Ureter (tissue), 1 donor: ENCODE measurements at regions not wholly inside any gene's neighbourhood (a gene's known extent, or its start where the extent isn't known, plus 50 kb on each side); places are given as distances from the start of the nearest gene placed in this dataset.
"Not testable (repeated sequence)": the region's sequence is repeated elsewhere in the genome, so short reads cannot be mapped to it uniquely, and the experiment has no call there.

Experiments
- DNase-seq: peaks from one replicate; pipeline ENCODE4 v3.0.0-alpha.2; 2020; ENCODE audit warnings: low spot score
- donor health status: DM: yes; HTN: yes; CAD: no.

DNA sequence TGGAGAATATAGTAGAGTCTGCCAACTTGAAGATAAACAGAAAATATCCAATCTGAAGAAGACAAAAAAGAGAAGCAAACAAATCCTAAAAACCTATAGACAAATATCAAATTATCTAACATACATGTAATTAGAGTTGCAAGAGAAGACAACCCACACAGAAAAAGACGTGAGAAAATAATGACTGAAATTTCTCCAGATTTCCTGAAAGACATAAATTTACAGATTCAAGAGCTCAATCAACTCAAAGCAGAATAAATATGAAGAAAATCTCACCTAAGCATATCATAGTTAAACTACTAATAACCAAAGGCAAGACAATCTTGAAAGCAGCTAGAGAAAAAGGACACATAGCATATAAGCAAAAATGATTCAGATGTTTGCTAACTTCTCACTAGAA is 261.2 kb upstream of the NFIA start:
- no peak for DNase-seq

- no peak for DNase-seq
Measured at GRCh38 chr1:60818969-60819701, 263.2 kb upstream of the NFIA start.

GRCh38 chr1:60813071-60813470 is 269.3 kb upstream of the NFIA start:
- DNase-seq, result no peak

- no peak for DNase-seq
Measured at GRCh38 chr1:60809204-60809980, 273.0 kb upstream of the NFIA start.

GRCh38 chr1:60808676-60809075 is 273.7 kb upstream of the NFIA start:
- DNase-seq, result no peak

DNA sequence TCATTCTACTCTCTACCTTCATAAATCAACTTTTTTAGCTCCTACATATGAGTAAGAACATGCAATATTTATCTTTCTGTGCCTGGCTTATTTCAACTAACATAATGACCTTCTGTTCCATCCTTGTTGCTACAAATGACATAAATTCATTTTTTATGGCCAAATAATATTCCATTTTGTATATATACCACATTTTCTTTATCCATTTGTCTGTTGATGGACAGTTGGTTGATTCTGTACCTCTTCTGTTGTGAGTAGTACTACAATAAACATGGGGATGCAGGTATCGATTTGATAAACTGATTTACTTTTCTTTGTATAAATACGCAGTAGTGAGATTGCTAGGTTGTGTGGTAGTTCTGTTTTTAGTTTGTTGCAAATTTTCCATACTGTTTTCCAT is 279.5 kb upstream of the NFIA start:
- no peak for DNase-seq

- no peak for DNase-seq
Measured at GRCh38 chr1:60797351-60797750, 285.0 kb upstream of the NFIA start.

DNA sequence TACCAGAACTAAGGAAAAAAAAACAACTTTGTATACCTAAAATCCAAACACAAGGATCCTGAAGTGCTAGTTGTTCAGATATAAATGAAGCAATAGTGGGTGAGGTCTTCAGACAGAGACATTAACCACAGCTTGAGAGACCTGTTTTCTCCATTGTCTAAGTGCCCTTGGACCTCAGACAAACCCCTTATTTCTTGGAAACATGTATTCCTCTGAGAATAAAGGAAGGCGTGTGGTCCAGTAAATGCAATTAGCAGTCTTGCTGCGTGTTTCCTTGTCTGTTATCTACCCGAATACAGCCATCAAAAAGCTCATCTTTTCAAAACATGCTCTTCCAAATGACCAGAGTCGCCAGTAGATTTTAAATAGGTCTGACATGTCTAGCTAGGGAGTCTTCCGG is 291.1 kb upstream of the NFIA start:
- no peak for DNase-seq

- DNase-seq, result not testable (repeated sequence)
Measured at GRCh38 chr1:60773099-60773498, 309.3 kb upstream of the NFIA start.

DNA sequence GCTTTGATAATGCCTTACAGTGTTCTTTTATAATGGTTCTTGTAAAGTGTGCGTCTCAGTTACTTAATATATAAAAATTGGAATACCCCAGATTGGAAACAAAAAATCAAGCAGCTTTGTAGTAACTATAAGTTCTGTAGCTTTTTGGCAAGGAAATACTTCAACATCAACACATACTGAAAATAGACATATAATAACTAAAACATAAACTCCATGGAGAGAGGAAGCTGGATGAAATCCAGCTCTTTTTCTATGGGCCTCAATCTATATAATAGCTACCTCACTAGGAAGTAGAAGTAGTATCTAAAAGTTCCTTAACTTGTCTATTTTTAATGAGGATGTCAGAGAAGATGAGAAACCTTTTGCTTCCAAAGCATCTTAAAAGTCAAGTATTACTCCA is 313.3 kb upstream of the NFIA start:
- no peak for DNase-seq

GRCh38 chr1:60765204-60765603 is 317.2 kb upstream of the NFIA start:
- DNase-seq, result no peak

GRCh38 chr1:60764489-60764888 is 317.9 kb upstream of the NFIA start:
- DNase-seq, result no peak

DNA sequence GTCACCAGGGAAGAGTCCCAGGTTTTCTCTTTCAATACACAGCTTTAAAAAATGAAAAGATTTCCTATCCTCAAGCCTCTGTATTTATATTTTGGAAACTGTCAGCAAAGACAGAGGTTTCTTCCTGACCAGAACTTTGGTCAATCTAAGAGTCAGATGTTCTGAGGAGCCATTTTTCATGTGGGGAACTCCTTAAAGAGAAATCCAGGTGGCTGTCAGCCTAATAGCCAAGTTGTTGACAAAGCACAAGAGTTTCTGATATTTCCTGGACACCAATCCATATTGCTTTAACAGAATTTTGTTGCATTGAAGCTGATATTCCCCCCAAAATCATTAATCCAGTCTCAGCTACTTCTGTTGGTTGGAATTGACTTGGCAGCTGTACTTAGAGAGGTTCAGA is 318.6 kb upstream of the NFIA start:
- no peak for DNase-seq

DNA sequence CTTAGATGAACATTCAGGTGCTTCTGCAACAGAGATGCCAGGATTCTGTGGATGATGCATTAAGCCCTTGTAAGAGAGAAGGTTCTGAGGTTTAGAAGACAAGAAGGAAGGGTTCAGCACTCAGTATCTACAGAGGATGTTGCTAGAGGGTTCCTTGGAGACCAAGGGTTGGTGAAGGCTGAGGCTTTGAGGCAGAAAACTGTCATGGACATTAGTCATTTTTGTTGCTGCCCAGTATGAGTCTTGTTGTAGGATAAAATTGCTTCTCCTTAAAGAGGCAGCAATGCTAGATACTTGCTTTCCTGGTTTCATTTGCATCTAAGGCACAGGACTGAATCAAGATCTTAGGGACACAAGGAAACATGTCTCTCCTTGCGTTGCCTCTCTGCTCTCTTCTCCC is 319.4 kb upstream of the NFIA start:
- no peak for DNase-seq

- DNase-seq, result no peak
Measured at GRCh38 chr1:60762176-60762575, 320.2 kb upstream of the NFIA start.

DNA sequence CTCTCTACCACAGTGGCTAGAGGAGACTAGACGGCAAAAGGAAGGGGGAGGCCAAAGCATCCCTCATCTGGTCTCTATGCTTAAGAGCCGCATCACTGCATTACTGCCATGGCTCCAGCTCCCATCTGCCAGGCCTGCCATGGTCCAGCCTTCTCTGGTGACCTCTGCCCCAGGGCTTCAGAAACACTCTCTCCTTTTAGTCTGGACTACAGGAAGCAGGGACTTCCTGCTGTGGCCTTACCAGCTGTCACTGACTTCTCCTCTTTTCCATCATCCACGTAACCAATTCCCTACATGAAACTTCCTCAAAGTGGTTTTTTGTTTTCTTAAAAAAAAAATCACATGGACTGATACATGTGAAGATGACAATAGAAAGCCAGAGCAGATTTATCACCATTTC is 323.1 kb upstream of the NFIA start:
- DNase-seq, result no peak

DNA sequence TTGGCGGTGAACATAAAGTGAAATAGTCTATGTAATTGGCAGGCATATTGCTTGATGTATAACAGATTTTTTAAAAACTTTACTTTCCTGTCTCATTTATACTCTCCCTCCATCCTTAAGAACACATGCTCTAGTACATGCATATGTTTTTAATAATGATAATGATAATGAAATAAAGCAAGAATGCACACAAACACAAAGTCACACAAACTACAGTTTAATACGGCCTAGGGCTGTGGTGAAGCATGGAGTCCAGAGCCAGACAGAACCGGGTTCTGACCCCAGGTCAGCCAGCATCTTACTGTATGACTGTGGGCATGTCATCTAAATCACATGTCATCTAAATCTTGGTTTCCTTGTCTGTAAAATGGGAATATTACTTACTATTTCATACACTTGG is 324.9 kb upstream of the NFIA start:
- no peak for DNase-seq

DNA sequence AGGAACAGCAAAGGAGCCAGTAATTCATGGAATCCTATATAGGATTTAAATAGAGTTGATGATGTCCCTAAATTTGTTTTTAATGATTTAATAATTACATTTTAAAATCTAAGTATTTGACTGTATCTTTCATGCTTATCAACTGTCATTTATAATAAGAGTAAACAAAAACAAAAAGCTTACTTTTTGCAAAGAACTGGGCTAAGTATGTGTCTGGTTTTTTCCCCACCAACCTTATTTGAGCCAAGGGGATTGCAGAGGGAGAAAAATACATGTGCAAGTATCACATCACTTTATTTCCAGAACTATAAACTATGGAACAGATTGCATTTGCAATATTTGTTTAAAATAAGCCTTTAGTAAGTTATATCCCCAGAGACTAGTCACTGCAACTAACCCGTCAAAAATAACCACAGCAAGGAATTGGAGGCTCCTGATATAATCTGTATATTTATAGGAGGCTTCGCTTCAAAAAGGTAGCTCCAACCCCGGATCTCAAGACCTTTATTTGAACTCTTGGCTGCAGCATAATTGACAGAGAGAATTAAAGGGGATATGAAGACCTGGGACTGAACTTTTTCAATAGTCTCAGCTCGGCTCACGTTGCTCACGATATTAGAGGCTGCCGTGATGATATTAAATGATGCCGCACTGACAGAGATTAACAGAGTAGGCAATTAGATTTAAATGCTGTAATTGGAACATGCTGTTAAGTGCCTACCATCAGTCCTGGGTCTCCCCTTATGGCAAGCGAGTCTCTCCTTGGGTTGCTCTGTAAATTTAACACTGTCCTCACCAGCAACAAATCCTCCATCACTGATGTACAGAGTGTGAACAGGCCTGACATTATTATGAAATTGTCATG is 329.1 kb upstream of the NFIA start:
- DNase-seq, result no peak

DNA sequence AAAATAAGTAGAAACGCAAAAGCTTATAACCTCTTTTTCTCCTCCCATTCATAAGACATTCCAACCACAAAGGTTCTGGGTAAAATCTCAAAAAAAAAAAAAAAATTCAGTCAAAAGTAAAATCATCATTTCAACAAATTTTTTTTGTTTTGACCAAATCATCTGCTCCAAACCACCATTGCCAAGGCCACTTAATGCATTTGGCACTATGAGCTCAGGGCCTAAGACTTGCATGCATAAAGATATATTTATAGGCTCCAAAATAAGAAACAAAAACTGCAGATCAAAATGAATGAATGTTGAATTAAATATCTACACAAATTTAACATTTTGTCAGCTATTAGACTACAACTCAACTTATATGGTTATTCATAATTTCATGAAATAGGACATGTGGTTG is 331.1 kb upstream of the NFIA start:
- no peak for DNase-seq

- no peak for DNase-seq
Measured at GRCh38 chr1:60747353-60747752, 335.0 kb upstream of the NFIA start.

DNA sequence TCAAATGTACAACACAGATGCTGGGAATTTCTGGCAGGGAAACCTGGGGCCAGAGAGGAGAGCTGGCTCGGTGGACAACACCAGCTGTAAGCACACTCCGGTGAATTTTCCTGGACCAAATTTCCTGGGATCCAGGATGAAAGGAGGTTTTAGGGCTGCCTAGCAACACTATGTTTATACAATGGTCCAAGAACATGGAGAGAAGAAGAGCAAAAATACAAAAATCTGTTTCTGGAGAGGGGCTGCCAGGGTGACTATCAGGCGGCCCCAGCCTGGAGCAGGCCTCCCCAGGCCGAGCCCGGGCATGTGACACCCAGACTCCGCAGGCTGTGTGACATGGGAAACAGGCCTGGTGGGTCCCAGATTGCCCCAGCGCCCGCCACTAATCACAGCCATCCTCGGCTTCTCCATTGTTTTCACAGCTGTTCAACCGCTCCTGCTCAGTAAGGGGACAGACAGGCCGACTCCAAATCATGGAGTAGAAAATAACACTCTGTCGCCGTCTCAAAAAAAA is 336.0 kb upstream of the NFIA start:
- no peak for DNase-seq

DNA sequence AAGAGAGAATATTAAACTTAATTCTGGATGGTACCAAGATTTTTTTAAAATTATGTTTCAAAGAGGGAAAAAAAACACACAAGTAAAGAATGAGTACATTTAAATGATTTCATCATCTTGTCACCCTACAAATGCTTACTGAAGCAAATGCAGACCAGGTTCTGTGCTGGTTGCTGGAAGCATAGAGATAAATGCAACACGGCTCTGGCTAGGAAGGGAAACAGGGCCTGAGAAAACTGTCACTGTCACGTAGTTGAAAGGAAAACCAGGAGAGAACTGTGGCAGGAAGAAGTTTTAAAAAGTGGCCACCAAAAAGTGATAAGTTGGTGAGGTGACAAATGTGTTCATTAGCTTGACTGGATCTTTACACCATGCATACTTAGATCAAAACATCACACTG is 336.9 kb upstream of the NFIA start:
- no peak for DNase-seq
